GM23338 (cell line): ENCODE measurements at regions not wholly inside any gene's neighbourhood (a gene's known extent, or its start where the extent isn't known, plus 50 kb on each side); places are given as distances from the start of the nearest gene placed in this dataset.
A peak's percentile ranks its signal among the peaks of the same experiment; 100 is the strongest.

Source experiments
- ATAC-seq: fragments of 200-7000 bp; cut with Tn5 transposase; 3 replicates; pipeline ENCODE4 v1.9.1; 2020
- DNase-seq: peaks from one replicate; pipeline ENCODE4 v3.0.0-alpha.2; 2015; ENCODE audit warnings: low spot score
- H2AFZ ChIP-seq: fragments of 200-600 bp; sonication (generic); 2 replicates; pipeline ENCODE4 v1.8.0; 2016; ENCODE audit warnings: antibody characterized with exemption, mild to moderate bottlenecking, moderate library complexity
- H3F3A ChIP-seq: fragments of 200-600 bp; sonication (generic); replicated peaks from 2 replicates; pipeline ENCODE4 v1.8.0; 2017; ENCODE audit warnings: antibody characterized with exemption, mixed run types, low read depth
- H3K27ac ChIP-seq: fragments of 200-600 bp; sonication (generic); 2 replicates; pipeline ENCODE4 v1.6.1; 2016; ENCODE audit warnings: low read depth
- H3K27me3 ChIP-seq: fragments of 200-600 bp; sonication (generic); 2 replicates; pipeline ENCODE4 v1.8.0; 2016; ENCODE audit warnings: mild to moderate bottlenecking, mixed run types, moderate library complexity; ENCODE audit not compliant: insufficient read depth
- H3K36me3 ChIP-seq: fragments of 200-600 bp; sonication (generic); 2 replicates; pipeline ENCODE4 v1.8.0; 2016; ENCODE audit warnings: mild to moderate bottlenecking; ENCODE audit not compliant: insufficient read depth
- H3K4me1 ChIP-seq: fragments of 200-600 bp; sonication (generic); 2 replicates; pipeline ENCODE4 v1.8.0; 2016; ENCODE audit warnings: mild to moderate bottlenecking, moderate library complexity; ENCODE audit not compliant: insufficient read depth
- H3K4me2 ChIP-seq: fragments of 200-600 bp; sonication (generic); 2 replicates; pipeline ENCODE4 v1.7.1; 2017; ENCODE audit warnings: mixed run types
- H3K4me3 ChIP-seq: fragments of 200-600 bp; sonication (generic); 2 replicates; pipeline ENCODE4 v1.6.1; 2016; ENCODE audit warnings: mixed run types
- H3K79me2 ChIP-seq: fragments of 200-600 bp; sonication (generic); replicated peaks from 2 replicates; pipeline ENCODE4 v1.8.0; 2017; ENCODE audit warnings: mild to moderate bottlenecking; ENCODE audit not compliant: insufficient read depth
- H3K9me2 ChIP-seq: fragments of 200-600 bp; sonication (generic); 2 replicates; pipeline ENCODE4 v1.8.0; 2017; ENCODE audit not compliant: insufficient read depth
- H4K20me1 ChIP-seq: fragments of 200-600 bp; sonication (generic); replicated peaks from 2 replicates; pipeline ENCODE4 v1.8.0; 2017; ENCODE audit warnings: mild to moderate bottlenecking; ENCODE audit not compliant: insufficient read depth
- H3K27ac Mint-ChIP-seq: 2 replicates; pipeline ENCODE4 v1.8.0; 2020; ENCODE audit warnings: inconsistent platforms, mild to moderate bottlenecking, moderate library complexity, mixed read lengths
- H3K27me3 Mint-ChIP-seq: 3 replicates; pipeline ENCODE4 v1.8.0; 2022; ENCODE audit warnings: low read depth, mild to moderate bottlenecking, moderate library complexity, mixed read lengths, inconsistent platforms; ENCODE audit not compliant: insufficient read depth, poor library complexity
- H3K36me3 Mint-ChIP-seq: 3 replicates; pipeline ENCODE4 v1.8.0; 2021; ENCODE audit warnings: low read depth, mild to moderate bottlenecking, inconsistent platforms, moderate library complexity, mixed read lengths
- H3K4me1 Mint-ChIP-seq: 3 replicates; pipeline ENCODE4 v1.8.0; 2020; ENCODE audit warnings: mild to moderate bottlenecking, inconsistent platforms, mixed read lengths
- H3K4me3 Mint-ChIP-seq: 3 replicates; pipeline ENCODE4 v1.8.0; 2021; ENCODE audit warnings: moderate library complexity, mild to moderate bottlenecking, inconsistent platforms, mixed read lengths
- H3K9me3 Mint-ChIP-seq: 3 replicates; pipeline ENCODE4 v1.8.0; 2020; ENCODE audit warnings: moderate library complexity, mild to moderate bottlenecking, inconsistent platforms, mixed read lengths
- CREB1 ChIP-seq: fragments of 250-450 bp; sonication (Bioruptor Pico); IDR thresholded peaks from 2 replicates; pipeline ENCODE4 v1.5.0; 2020; ENCODE audit warnings: low read depth, mild to moderate bottlenecking, moderate library complexity
- CTCF ChIP-seq, 2 experiments: fragments of 200-600 bp in 1 of 2; sonication (generic) in 1 of 2; conservative IDR thresholded peaks; 2 replicates each; pipeline versions ENCODE4 v1.5.1 to v1.6.1; 2016 to 2017; ENCODE audit warnings: antibody characterized with exemption in 2 of 2, low read depth in 2 of 2, mild to moderate bottlenecking in 2 of 2, moderate library complexity in 1 of 2
- ETS1 ChIP-seq: IDR thresholded peaks from 2 replicates; pipeline ENCODE4 v1.6.1; 2016; ENCODE audit warnings: antibody characterized with exemption
- EZH2 ChIP-seq: fragments of 200-600 bp; sonication (generic); IDR thresholded peaks from one replicate; pipeline ENCODE4 v1.8.0; 2017; ENCODE audit warnings: antibody characterized with exemption, mild to moderate bottlenecking, low read depth; ENCODE audit not compliant: unreplicated experiment
- EZH2phosphoT487 ChIP-seq: fragments of 200-600 bp; sonication (generic); IDR thresholded peaks from one replicate; pipeline ENCODE4 v1.8.1; 2018; ENCODE audit warnings: antibody characterized with exemption; ENCODE audit not compliant: unreplicated experiment
- JUNB ChIP-seq: IDR thresholded peaks from one replicate; pipeline ENCODE4 v1.6.1; 2016; ENCODE audit warnings: antibody characterized with exemption; ENCODE audit not compliant: unreplicated experiment
- NANOG ChIP-seq: IDR thresholded peaks from 2 replicates; pipeline ENCODE4 v1.6.1; 2016; ENCODE audit warnings: antibody characterized with exemption, borderline replicate concordance
- POLR2AphosphoS5 ChIP-seq: IDR thresholded peaks from 2 replicates; pipeline ENCODE4 v1.6.1; 2016; ENCODE audit warnings: antibody characterized with exemption, low read depth
- REST ChIP-seq: IDR thresholded peaks from one replicate; pipeline ENCODE4 v1.6.1; 2018; ENCODE audit warnings: antibody characterized with exemption; ENCODE audit not compliant: unreplicated experiment
- STAT1 ChIP-seq: IDR thresholded peaks from one replicate; pipeline ENCODE4 v1.6.1; 2016; ENCODE audit warnings: antibody characterized with exemption; ENCODE audit not compliant: unreplicated experiment
- ZNF114 ChIP-seq: fragments of 250-450 bp; sonication (Bioruptor Pico); IDR thresholded peaks from 2 replicates; pipeline ENCODE4 v1.5.0; 2020; ENCODE audit warnings: mild to moderate bottlenecking, moderate library complexity
- ZNF331 ChIP-seq: fragments of 250-450 bp; sonication (Bioruptor Pico); IDR thresholded peaks from 2 replicates; pipeline ENCODE4 v1.5.0; 2020; ENCODE audit warnings: low read depth, mild to moderate bottlenecking, moderate library complexity
- ZNF462 ChIP-seq: fragments of 250-450 bp; sonication (Bioruptor Pico); IDR thresholded peaks from 2 replicates; pipeline ENCODE4 v1.5.0; 2020; ENCODE audit warnings: mild to moderate bottlenecking, moderate library complexity

- Histone ChIP-seq H3K4me2 (peak overlapping the region; percentile 56; the same call in 1 of the 2 replicates), H3K27me3 (no peaks in the 10 kb centered on the region), H3K4me1 (peaks cover 14% of the 10 kb centered on the region), H3K36me3 (no peaks in the 10 kb centered on the region), H3K79me2 (no peaks in the 10 kb centered on the region), H3K9me2 (no peaks in the 10 kb centered on the region), H2AFZ (peak overlapping the region; percentile 88; the same call in 1 of the 2 replicates), H3F3A (no peaks in the 10 kb centered on the region), H3K27ac (no peak overlapping the region), H3K4me3 (no peak overlapping the region), H4K20me1 (no peaks in the 10 kb centered on the region)
- Mint-ChIP-seq H3K9me3 (no peaks in the 10 kb centered on the region), H3K4me3 (no peak overlapping the region), H3K27me3 (no peaks in the 10 kb centered on the region), H3K36me3 (no peaks in the 10 kb centered on the region), H3K27ac (peak overlapping the region; percentile 5; the same call in 1 of the 2 replicates), H3K4me1 (peaks cover 14% of the 10 kb centered on the region)
- TF ChIP-seq STAT1 (no peak), EZH2 (no peak), CREB1 (CRISPR knock-in tag) (no peak), CTCF (conservative IDR thresholded peaks at IDR 0.05; ENCODE audit: low read depth in 2 of 2) (no peak), ETS1 (no peak), JUNB (no peak), EZH2phosphoT487 (no peak), NANOG (no peak), ZNF114 (CRISPR knock-in tag) (no peak), ZNF462 (CRISPR knock-in tag) (no peak), ZNF331 (CRISPR knock-in tag) (no peak), REST (no peak), POLR2AphosphoS5 (no peak)
- ATAC-seq (no peak; the same call in 2 of the 3 replicates), DNase-seq (no peak)
Observed at GRCh38 chr1:83573776-83574175, 425.2 kb downstream of the TTLL7 start.
